NCI-H748 (cell line): ENCODE measurements at regions not wholly inside any gene's neighbourhood (a gene's known extent, or its start where the extent isn't known, plus 50 kb on each side); places are given as distances from the start of the nearest gene placed in this dataset.

ENCODE experiments used
- DNase-seq: peaks from one replicate; lab custom pipeline; 2025; ENCODE audit not compliant: unreplicated experiment; lab: John Stamatoyannopoulos, UW

DNA sequence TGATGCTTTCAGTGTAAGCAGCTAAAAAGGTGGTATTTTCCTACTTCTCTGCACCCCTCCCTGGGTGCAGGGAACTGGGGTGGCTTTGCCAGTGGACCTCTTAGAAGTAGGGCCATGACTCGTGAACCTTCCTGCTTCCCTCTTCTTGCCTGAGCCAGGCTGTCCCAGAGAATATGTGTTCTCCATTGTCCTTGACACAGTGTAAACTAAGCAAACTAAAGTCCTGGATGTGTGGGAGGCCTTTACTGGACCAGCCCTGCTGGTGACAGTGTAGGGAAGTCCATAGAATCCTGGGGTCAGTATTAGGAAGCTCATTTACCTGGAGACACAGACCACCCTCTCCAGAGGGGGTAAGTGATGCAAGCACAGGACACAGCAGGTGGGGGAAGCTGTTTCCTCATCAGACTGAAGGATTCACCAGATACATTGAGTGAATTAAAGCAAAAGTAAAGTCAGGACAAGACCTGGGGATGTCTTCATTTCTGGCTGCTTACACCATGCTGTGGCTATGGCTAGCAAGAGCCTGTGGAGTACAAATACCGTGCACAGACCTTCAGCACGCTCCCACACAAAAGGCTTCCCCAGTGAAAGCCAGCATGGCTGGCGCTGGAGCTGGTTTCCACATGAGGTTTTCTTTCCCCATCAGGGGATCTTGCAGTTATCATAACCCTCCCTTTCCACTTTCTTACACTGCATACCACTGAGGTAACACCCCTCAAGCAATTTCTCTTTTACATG is 64.8 kb upstream of the LPP start:
- no peak for DNase-seq

DNA sequence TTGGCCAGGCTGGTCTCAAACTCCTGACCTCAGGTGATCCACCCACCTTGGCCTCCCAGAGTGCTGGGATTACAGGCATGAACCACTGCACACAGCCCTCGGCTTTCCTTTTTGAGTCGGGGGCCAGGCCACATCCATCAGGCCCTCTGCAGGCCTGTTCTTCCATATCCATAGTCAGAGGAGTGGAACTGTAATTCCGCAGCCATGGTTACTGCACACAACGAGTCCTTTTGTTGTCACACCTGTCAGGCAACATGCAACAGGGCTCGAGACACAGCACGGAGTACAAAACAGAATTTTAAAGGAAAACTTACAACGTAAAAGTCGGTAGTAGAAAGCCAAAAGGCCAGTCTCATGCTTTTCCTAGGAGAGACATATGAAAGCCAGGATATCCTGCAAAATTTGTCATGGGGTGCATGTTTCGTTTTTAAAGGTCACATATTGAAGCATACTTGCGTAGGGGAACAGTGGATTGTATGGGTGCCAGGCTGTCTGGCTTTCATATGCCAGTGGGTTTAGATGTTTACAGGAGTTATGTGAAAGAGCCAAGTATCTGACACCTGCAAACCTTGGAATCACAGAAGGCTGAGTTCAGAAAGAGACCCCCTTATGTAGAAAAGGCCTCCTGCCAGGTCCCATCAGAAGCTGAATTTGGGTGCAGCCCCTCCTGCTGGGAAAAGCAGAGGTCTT is 63.2 kb upstream of the LPP start:
- DNase-seq = peak; percentile 79

- DNase-seq = no peak
Measured at GRCh38 chr3:188091746-188092145, 62.2 kb upstream of the LPP start.

DNA sequence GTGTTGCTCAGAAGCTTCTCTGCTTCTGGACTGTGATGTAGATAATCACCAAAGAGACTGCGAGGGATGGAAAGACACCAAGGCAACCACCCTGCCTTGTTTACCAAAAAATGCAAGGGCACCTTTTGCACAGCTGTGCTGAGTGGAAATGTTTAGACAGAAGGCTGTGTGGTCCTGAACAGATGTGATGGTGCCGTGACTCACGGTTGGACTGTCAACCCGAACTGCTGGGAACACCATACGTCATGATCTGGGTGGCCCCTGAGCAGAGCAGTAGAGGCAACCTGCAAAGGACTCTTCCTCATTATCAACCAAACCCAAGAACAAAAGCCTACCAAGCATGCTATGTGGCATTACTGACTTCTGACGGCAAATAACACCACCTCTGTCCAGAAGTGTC is 61.3 kb upstream of the LPP start:
- no peak for DNase-seq

DNA sequence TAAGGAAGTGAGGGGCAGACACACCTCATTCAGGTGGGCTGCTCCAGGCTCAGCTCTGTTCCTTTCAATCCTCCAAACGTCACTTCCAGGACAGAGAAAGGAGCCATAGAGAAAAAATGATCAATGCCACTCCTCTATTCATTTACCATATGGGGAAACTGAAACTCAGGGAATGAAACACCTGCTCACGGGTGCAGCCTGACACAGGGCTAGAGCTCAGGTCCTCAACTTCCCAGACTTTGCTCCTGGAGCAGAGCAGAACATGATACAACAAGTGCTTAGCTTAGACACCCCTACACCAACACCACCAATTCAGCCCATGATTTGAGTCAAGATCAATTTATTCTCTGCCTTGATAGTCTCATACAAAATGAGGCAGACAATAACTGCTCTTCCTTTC is 58.5 kb upstream of the LPP start:
- no peak for DNase-seq

DNA sequence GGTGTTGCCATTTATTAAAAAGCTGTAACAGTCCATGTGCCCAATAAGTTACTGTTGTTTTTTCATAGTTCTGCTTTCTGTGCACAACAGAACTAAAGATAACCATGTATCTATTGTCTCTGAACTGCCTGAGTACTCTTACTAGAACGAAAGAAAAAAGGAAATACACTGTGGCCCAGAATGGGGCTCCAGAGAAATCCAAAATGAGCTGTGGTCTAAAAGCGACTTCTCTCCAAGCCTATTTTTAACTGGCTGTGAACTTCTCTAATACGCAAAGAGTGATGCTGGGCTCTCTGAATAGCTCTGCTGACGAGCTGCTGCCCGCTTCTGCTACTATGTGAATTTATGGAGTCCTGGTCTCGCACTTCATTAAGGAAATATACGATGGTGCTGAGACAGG is 56.2 kb upstream of the LPP start:
- DNase-seq = no peak

DNA sequence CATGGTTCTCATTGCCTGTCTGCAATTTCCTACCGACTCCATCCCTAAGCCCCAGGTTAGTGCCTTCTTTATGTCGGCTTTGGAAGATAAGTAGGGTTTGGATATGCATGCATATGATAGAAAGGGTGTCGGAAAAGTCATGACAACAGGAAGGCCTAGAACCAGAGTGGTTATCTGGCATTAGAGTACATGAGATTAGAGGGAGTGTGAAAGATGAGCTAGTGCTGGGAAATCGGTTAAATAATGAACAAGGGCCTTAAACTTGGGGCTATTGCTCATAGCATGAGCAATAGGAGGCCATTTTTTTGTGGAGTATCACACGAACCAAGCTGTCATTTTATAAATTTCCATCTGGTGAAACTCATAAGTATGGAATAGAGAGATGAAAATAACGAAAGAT is 54.0 kb upstream of the LPP start:
- no peak for DNase-seq

DNA sequence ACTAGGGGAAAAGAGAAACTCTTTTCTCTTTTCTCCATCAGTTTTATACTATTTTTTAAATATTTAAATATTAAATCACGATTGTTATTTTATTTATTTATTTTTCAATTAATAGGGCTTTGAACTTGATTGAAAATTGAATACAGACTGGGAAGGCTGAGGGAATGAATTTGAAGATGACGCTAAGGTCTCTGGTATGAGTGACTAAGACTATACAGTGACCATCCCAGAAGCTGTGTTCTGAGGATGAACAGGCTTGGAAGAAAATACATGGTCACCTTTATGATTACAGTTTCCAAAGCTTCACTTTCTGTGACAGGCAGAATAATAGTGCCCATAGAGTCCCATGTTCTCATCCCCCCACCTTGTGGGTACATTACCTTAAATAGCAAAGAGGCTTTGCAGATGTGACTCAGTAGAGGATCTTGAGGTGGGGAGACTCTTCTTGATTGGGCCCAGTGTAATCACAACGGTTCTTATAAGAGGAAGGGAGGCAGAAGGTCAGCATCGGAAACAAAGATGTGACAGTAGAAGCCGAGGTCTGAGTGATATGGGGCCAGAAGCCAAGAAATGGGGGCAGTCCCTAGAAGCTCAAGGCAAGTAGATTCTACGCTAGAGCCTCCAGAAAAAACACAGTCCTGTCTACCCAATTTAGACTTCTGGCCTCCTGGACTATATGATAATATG is 51.0 kb upstream of the LPP start:
- no peak for DNase-seq

- DNase-seq = no peak
Measured at GRCh38 chr3:188104050-188104449, 49.9 kb upstream of the LPP start.
